ENCODE measurements at regions not wholly inside any gene's neighbourhood (a gene's known extent, or its start where the extent isn't known, plus 50 kb on each side); places are given as distances from the start of the nearest gene placed in this dataset.
"Not testable (repeated sequence)": the region's sequence is repeated elsewhere in the genome, so short reads cannot be mapped to it uniquely, and the experiment has no call there.

DNA sequence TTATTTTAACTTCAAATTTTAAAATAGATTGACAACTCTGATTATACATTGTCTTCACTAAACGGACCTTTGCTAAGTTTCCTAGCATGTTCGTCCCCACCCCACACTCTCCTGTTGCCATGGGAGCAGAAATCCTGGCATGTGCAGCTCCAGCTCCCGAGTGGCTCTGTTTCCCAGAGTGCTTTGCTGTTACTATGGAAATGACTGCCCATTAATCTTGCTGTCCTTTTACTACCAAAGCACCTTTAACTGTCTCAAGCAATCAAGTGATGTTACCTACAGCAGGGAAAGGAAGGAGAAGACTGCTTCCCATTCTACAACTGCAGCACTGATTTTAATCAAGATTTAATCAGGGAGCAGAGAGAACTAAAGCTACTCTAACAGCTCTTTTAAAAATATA lies 212.0 kb upstream of the KIF2A start:
- DNase-seq (no peak), ATAC-seq (peak in 2 of 8 donors; percentile 38 to 48)
- intact Hi-C loops (cut with DNase I), result no loop called here
- H3K36me3 ChIP-seq, result no peaks in the 10 kb centered on the region
- H3K4me3 ChIP-seq, result no peak overlapping the region
- TF ChIP-seq, protein P1, sequence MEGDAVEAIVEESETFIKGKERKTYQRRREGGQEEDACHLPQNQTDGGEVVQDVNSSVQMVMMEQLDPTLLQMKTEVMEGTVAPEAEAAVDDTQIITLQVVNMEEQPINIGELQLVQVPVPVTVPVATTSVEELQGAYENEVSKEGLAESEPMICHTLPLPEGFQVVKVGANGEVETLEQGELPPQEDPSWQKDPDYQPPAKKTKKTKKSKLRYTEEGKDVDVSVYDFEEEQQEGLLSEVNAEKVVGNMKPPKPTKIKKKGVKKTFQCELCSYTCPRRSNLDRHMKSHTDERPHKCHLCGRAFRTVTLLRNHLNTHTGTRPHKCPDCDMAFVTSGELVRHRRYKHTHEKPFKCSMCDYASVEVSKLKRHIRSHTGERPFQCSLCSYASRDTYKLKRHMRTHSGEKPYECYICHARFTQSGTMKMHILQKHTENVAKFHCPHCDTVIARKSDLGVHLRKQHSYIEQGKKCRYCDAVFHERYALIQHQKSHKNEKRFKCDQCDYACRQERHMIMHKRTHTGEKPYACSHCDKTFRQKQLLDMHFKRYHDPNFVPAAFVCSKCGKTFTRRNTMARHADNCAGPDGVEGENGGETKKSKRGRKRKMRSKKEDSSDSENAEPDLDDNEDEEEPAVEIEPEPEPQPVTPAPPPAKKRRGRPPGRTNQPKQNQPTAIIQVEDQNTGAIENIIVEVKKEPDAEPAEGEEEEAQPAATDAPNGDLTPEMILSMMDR (IDR thresholded peaks at IDR 0.05), result no peak
- H3K4me1 ChIP-seq, result peaks cover 0 to 5% (median 0%) of the 10 kb centered on the region in 9 donors
- H3K27ac ChIP-seq, result no peak overlapping the region
- peaks cover 0 to 7% (median 0%) of the 10 kb centered on the region in 11 donors for H3K9me3 ChIP-seq
- peaks cover 0 to 6% (median 0%) of the 10 kb centered on the region in 7 donors for H3K27me3 ChIP-seq
- 1% methylated on average over 3 of the region's 3 CpGs for WGBS, 2 donors

DNA sequence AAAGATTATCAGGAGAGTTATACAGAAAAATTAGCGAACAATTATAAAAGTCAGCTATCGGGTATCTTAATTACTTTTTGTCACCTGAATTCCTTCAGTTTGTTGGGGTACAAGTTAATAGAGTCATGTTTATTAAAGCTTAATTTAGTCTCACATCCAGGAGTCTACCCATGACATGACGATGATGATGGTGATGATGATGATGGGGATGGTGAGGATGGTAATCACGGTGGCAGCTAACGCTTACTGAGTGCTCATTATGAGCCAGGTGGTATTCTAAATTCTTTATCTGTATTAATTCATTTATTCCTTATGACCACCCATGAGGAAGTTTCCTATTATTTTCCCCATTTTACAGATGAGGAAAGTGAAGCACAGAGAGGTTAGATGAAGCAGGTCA lies 208.6 kb upstream of the KIF2A start:
- no peaks in the 10 kb centered on the region for H3K36me3 ChIP-seq
- H3K27me3 ChIP-seq, result peaks cover 0 to 3% (median 0%) of the 10 kb centered on the region in 7 donors
- H3K4me1 ChIP-seq, result peaks cover 0 to 5% (median 0%) of the 10 kb centered on the region in 9 donors
- no peaks in the 10 kb centered on the region for H3K9me3 ChIP-seq
- intact Hi-C loops (cut with DNase I), result no loop called here
- DNase-seq (no peak), ATAC-seq (no peak)
- H3K27ac ChIP-seq, result no peak overlapping the region
- TF ChIP-seq, protein P1 (IDR thresholded peaks at IDR 0.05), result no peak
- no peak overlapping the region for H3K4me3 ChIP-seq
- 94 to 95% methylated on average over 5 of the region's 5 CpGs for WGBS, 2 donors

GRCh38 chr5:62100201-62100600 lies 205.8 kb upstream of the KIF2A start:
- Histone ChIP-seq H3K4me1 (no peaks in the 10 kb centered on the region), H3K9me3 (peaks cover 0 to 9% (median 0%) of the 10 kb centered on the region in 11 donors), H3K4me3 (no peak overlapping the region), H3K27ac (no peak overlapping the region), H3K36me3 (no peaks in the 10 kb centered on the region), H3K27me3 (peaks cover 0 to 3% (median 0%) of the 10 kb centered on the region in 7 donors)
- TF ChIP-seq, protein P1 (IDR thresholded peaks at IDR 0.05), result no peak
- intact Hi-C loops (cut with DNase I), result no loop called here
- DNase-seq (no peak), ATAC-seq (no peak)
- WGBS, 2 donors, result 55 to 64% methylated on average over 4 of the region's 4 CpGs

GRCh38 chr5:62103863-62104262 lies 202.1 kb upstream of the KIF2A start:
- WGBS, 2 donors, result 83 to 86% methylated on average over 4 of the region's 4 CpGs
- intact Hi-C loops (cut with DNase I); DNase-seq; H3K4me1 ChIP-seq; ATAC-seq; H3K36me3 ChIP-seq; H3K4me3 ChIP-seq; H3K27me3 ChIP-seq; H3K9me3 ChIP-seq; H3K27ac ChIP-seq: not testable (repeated sequence)

DNA sequence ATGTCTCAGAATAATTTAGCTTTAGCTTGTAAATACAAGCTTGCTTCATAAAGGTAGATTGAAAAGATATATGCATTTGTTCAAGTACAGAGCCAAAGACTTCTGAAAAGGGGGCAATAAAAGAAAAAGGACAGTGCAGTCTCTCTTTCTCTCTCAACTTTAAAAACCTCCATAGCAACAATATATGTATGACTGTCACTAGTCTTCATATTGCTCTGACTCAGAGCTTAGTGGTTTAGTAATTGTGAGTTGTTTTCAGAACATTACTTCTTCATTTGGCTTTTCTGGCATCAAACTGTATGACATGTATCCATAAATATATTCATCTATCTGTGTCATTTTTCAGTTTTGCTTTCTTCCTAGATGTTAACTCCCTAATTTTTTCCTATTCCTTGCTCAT lies 194.6 kb upstream of the KIF2A start:
- DNase-seq (no peak), ATAC-seq (no peak)
- Histone ChIP-seq H3K36me3 (no peaks in the 10 kb centered on the region), H3K27me3 (peaks cover 0 to 5% (median 0%) of the 10 kb centered on the region in 7 donors), H3K4me1 (no peaks in the 10 kb centered on the region), H3K27ac (no peak overlapping the region), H3K9me3 (peaks cover 0 to 3% (median 0%) of the 10 kb centered on the region in 11 donors), H3K4me3 (no peak overlapping the region)
- intact Hi-C loops (cut with DNase I), result no loop called here
- TF ChIP-seq, protein P1 (IDR thresholded peaks at IDR 0.05), result no peak
